SU-DHL-6 (cell line): ENCODE measurements at regions not wholly inside any gene's neighbourhood (a gene's known extent, or its start where the extent isn't known, plus 50 kb on each side); places are given as distances from the start of the nearest gene placed in this dataset.

Experiments
- H2AFZ ChIP-seq: fragments of 200-600 bp; sonication (generic); 2 replicates; pipeline ENCODE4 v1.6.1; 2014; ENCODE audit warnings: low read depth, mild to moderate bottlenecking, moderate library complexity, mixed read lengths, antibody characterized with exemption, low read length; ENCODE audit not compliant: severe bottlenecking
- H3F3A ChIP-seq: fragments of 200-600 bp; shearing (Covaris generic); 2 replicates; pipeline ENCODE4 v1.6.0; 2016; ENCODE audit warnings: antibody characterized with exemption, mild to moderate bottlenecking; ENCODE audit not compliant: insufficient read depth
- H3K27ac ChIP-seq: fragments of 200-600 bp; sonication (generic); 2 replicates; pipeline ENCODE4 v1.5.1; 2016; ENCODE audit warnings: low read depth, mild to moderate bottlenecking, low read length, moderate library complexity, mixed read lengths
- H3K27me3 ChIP-seq: fragments of 200-600 bp; sonication (generic), shearing (Covaris generic); 2 replicates; pipeline ENCODE4 v1.6.0; 2014; ENCODE audit warnings: mild to moderate bottlenecking, low read length
- H3K36me3 ChIP-seq: fragments of 200-600 bp; sonication (generic); 2 replicates; pipeline ENCODE4 v1.6.1; 2014; ENCODE audit warnings: mild to moderate bottlenecking, low read length, mixed read lengths
- H3K4me2 ChIP-seq: fragments of 300-600, 200-600 bp; shearing (Covaris generic), sonication (generic); 2 replicates; pipeline ENCODE4 v1.6.0; 2014; ENCODE audit warnings: low read length, low read depth, mild to moderate bottlenecking; ENCODE audit not compliant: poor library complexity, severe bottlenecking
- H3K4me3 ChIP-seq: fragments of 200-600 bp; sonication (generic); 2 replicates; pipeline ENCODE4 v1.5.1; 2014; ENCODE audit warnings: antibody characterized with exemption, low read length, mild to moderate bottlenecking, mixed read lengths; ENCODE audit not compliant: insufficient read depth, poor library complexity, severe bottlenecking
- H3K79me2 ChIP-seq: fragments of 200-600 bp; sonication (generic); 2 replicates; pipeline ENCODE4 v1.6.1; 2014; ENCODE audit warnings: mild to moderate bottlenecking, low read length, moderate library complexity; ENCODE audit not compliant: insufficient read depth
- H3K9ac ChIP-seq: fragments of 200-600 bp; sonication (generic); 2 replicates; pipeline ENCODE4 v1.7.0; 2014; ENCODE audit warnings: mild to moderate bottlenecking, low read length
- H3K9me2 ChIP-seq: fragments of 200-600 bp; sonication (generic); replicated peaks from 2 replicates; pipeline ENCODE4 v1.6.1; 2014; ENCODE audit warnings: low read length; ENCODE audit not compliant: insufficient read depth
- H3K9me3 ChIP-seq: fragments of 200-600 bp; sonication (generic); 2 replicates; pipeline ENCODE4 v1.6.1; 2014; ENCODE audit warnings: low read length, mixed read lengths; ENCODE audit not compliant: insufficient read depth
- H4K20me1 ChIP-seq: fragments of 200-600 bp; sonication (generic); 2 replicates; pipeline ENCODE4 v1.6.1; 2014; ENCODE audit warnings: low read depth, mild to moderate bottlenecking, antibody characterized with exemption, low read length, moderate library complexity, mixed read lengths
- CTCF ChIP-seq: fragments of 200-600 bp; sonication (generic); IDR thresholded peaks from one replicate; pipeline ENCODE4 v1.5.1; 2017; ENCODE audit warnings: antibody characterized with exemption, mild to moderate bottlenecking, low read length, moderate library complexity; ENCODE audit not compliant: insufficient read depth, poor library complexity, severe bottlenecking
- EZH2phosphoT487 ChIP-seq: fragments of 200-600 bp; sonication (generic), shearing (Covaris generic); conservative IDR thresholded peaks from 2 replicates; pipeline ENCODE4 v1.6.1; 2018; ENCODE audit warnings: mild to moderate bottlenecking, antibody characterized with exemption, low read length, moderate library complexity, mixed read lengths

GRCh38 chr14:54197369-54197768 lies 199.4 kb upstream of the CDKN3 start:
- Histone ChIP-seq H3K4me2 (no peak overlapping the region), H3F3A (no peaks in the 10 kb centered on the region), H3K9me2 (no peaks in the 10 kb centered on the region), H3K9ac (no peak overlapping the region), H2AFZ (no peak overlapping the region), H3K27ac (no peak overlapping the region), H3K36me3 (no peaks in the 10 kb centered on the region), H4K20me1 (no peaks in the 10 kb centered on the region), H3K4me3 (no peak overlapping the region), H3K9me3 (no peaks in the 10 kb centered on the region), H3K79me2 (no peaks in the 10 kb centered on the region), H3K27me3 (no peaks in the 10 kb centered on the region)
- TF ChIP-seq EZH2phosphoT487 (no peak), CTCF (no peak)

- Histone ChIP-seq H2AFZ (no peak overlapping the region), H4K20me1 (no peaks in the 10 kb centered on the region), H3K79me2 (no peaks in the 10 kb centered on the region), H3K36me3 (no peaks in the 10 kb centered on the region), H3K27me3 (no peaks in the 10 kb centered on the region), H3K9me2 (no peaks in the 10 kb centered on the region), H3K4me2 (no peak overlapping the region), H3K4me3 (no peak overlapping the region), H3K27ac (no peak overlapping the region), H3K9ac (no peak overlapping the region), H3K9me3 (no peaks in the 10 kb centered on the region), H3F3A (no peaks in the 10 kb centered on the region)
- TF ChIP-seq EZH2phosphoT487 (no peak), CTCF (no peak)
Measured at GRCh38 chr14:54200726-54201125, 196.1 kb upstream of the CDKN3 start.

- Histone ChIP-seq H3K36me3 (no peaks in the 10 kb centered on the region), H3K4me3 (no peak overlapping the region), H3K9me2 (no peaks in the 10 kb centered on the region), H2AFZ (no peak overlapping the region), H3K9ac (no peak overlapping the region), H3K9me3 (no peaks in the 10 kb centered on the region), H3K27me3 (no peaks in the 10 kb centered on the region), H3K79me2 (no peaks in the 10 kb centered on the region), H3K27ac (no peak overlapping the region), H3F3A (no peaks in the 10 kb centered on the region), H4K20me1 (no peaks in the 10 kb centered on the region), H3K4me2 (no peak overlapping the region)
- no peak for TF ChIP-seq CTCF
- TF ChIP-seq EZH2phosphoT487, result no peak
Measured at GRCh38 chr14:54202288-54202687, 194.5 kb upstream of the CDKN3 start.

GRCh38 chr14:54206516-54206915 lies 190.3 kb upstream of the CDKN3 start:
- no peak overlapping the region for H3K4me3 ChIP-seq
- H3K4me2 ChIP-seq, result no peak overlapping the region
- H4K20me1 ChIP-seq, result no peaks in the 10 kb centered on the region
- no peaks in the 10 kb centered on the region for H3K27me3 ChIP-seq
- H3K9me3 ChIP-seq, result no peaks in the 10 kb centered on the region
- H3F3A ChIP-seq, result no peaks in the 10 kb centered on the region
- no peaks in the 10 kb centered on the region for H3K36me3 ChIP-seq
- no peak overlapping the region for H3K9ac ChIP-seq
- no peak overlapping the region for H2AFZ ChIP-seq
- TF ChIP-seq CTCF (no peak), EZH2phosphoT487 (no peak)
- no peaks in the 10 kb centered on the region for H3K9me2 ChIP-seq
- H3K27ac ChIP-seq, result no peak overlapping the region
- H3K79me2 ChIP-seq, result no peaks in the 10 kb centered on the region
